A673 (cell line): ENCODE measurements at regions not wholly inside any gene's neighbourhood (a gene's known extent, or its start where the extent isn't known, plus 50 kb on each side); places are given as distances from the start of the nearest gene placed in this dataset.

ENCODE experiments used
- BruUV-seq: library from RNA; stranded (reverse); fragments of 400-500 nt; replicated peaks from 2 replicates; lab custom pipeline; 2021; lab: Mats Ljungman, UMichigan
- CTCF ChIA-PET: fragments of 300-600 bp; sonication (Branson Sonifier 250); formaldehyde crosslinking; loops from one replicate; lab custom pipeline; 2022; ENCODE audit warnings: antibody characterized with exemption; lab: Charles Lee
- POLR2A ChIA-PET: fragments of 300-600 bp; sonication (Branson Sonifier 250); formaldehyde crosslinking; loops from one replicate; lab custom pipeline; 2022; ENCODE audit warnings: antibody characterized with exemption; ENCODE audit not compliant: low non-redundant PET; lab: Charles Lee
- DNase-seq: peaks from one replicate; pipeline ENCODE4 v3.0.0-alpha.2; 2015; ENCODE audit warnings: low spot score
- H3K27ac ChIP-seq: fragments of 200-600 bp; sonication (generic); 2 replicates; pipeline ENCODE4 v1.5.1; 2016; ENCODE audit warnings: mixed run types, low read depth, mild to moderate bottlenecking, mixed read lengths, antibody characterized with exemption, low read length; ENCODE audit not compliant: poor library complexity, severe bottlenecking
- H3K27me3 ChIP-seq: fragments of 200-600 bp; sonication (generic); replicated peaks from 2 replicates; pipeline ENCODE4 v1.6.1; 2017; ENCODE audit warnings: mixed run types, low read depth, mild to moderate bottlenecking, mixed read lengths, antibody characterized with exemption, low read length; ENCODE audit not compliant: insufficient read depth, poor library complexity
- H3K36me3 ChIP-seq: fragments of 200-600 bp; sonication (generic); 2 replicates; pipeline ENCODE4 v1.6.1; 2016; ENCODE audit warnings: mixed run types, mild to moderate bottlenecking, mixed read lengths, antibody characterized with exemption, low read length; ENCODE audit not compliant: insufficient read depth, poor library complexity, severe bottlenecking
- H3K4me1 ChIP-seq: fragments of 200-600 bp; sonication (generic); 2 replicates; pipeline ENCODE4 v1.6.1; 2017; ENCODE audit warnings: mixed run types, mild to moderate bottlenecking, mixed read lengths, antibody characterized with exemption, low read length; ENCODE audit not compliant: insufficient read depth, poor library complexity, severe bottlenecking
- H3K4me3 ChIP-seq: fragments of 200-600 bp; sonication (generic); 2 replicates; pipeline ENCODE4 v1.5.1; 2016; ENCODE audit warnings: low read depth, mixed run types, mild to moderate bottlenecking, mixed read lengths, low read length; ENCODE audit not compliant: poor library complexity, severe bottlenecking
- H3K9me3 ChIP-seq: fragments of 200-600 bp; sonication (generic); 2 replicates; pipeline ENCODE4 v1.6.1; 2016; ENCODE audit warnings: mixed run types, low read depth, mild to moderate bottlenecking, mixed read lengths, antibody characterized with exemption, low read length; ENCODE audit not compliant: poor library complexity, severe bottlenecking
- EZH2 ChIP-seq: fragments of 200-600 bp; sonication (generic); IDR thresholded peaks from 2 replicates; pipeline ENCODE4 v1.6.1; 2017; ENCODE audit warnings: borderline replicate concordance, low read depth, mild to moderate bottlenecking, mixed read lengths, antibody characterized with exemption, low read length; ENCODE audit not compliant: poor library complexity, severe bottlenecking
- intact Hi-C: fragments of 100-400 bp; cut with micrococcal nuclease; formaldehyde crosslinking; loops from one replicate; pipeline ENCODE4 v1.10.0; 2022; ENCODE audit not compliant: unreplicated experiment
- TF ChIP-seq, protein P1 (sequence below): fragments of 300-800, 200-600 bp; sonication (generic); conservative IDR thresholded peaks from 2 replicates; pipeline ENCODE4 v1.5.1; 2017; ENCODE audit warnings: low read depth, mild to moderate bottlenecking, antibody characterized with exemption, low read length, moderate library complexity, mixed read lengths

DNA sequence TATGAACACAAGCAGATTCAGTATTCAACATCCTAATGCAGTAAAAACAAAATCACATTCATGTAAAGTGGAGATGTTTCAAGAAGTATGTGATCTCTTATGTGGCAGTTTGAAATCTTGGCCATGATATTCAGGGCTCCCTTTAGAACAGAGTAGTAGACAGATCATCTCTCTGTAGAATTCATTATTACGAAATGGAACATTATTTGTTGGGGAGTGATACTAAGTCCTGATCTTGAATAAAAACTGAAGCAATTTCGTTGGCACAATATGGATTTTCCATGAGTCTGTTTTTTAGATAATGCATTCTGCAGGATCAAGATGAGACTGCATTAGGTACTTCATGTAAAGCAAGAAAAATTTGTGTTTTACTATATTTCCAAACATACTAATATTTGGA is 264.4 kb upstream of the NRIP1 start:
- ChIA-PET CTCF (no interaction called here), POLR2A (no interaction called here)
- no peak for TF ChIP-seq EZH2
- TF ChIP-seq, protein P1, sequence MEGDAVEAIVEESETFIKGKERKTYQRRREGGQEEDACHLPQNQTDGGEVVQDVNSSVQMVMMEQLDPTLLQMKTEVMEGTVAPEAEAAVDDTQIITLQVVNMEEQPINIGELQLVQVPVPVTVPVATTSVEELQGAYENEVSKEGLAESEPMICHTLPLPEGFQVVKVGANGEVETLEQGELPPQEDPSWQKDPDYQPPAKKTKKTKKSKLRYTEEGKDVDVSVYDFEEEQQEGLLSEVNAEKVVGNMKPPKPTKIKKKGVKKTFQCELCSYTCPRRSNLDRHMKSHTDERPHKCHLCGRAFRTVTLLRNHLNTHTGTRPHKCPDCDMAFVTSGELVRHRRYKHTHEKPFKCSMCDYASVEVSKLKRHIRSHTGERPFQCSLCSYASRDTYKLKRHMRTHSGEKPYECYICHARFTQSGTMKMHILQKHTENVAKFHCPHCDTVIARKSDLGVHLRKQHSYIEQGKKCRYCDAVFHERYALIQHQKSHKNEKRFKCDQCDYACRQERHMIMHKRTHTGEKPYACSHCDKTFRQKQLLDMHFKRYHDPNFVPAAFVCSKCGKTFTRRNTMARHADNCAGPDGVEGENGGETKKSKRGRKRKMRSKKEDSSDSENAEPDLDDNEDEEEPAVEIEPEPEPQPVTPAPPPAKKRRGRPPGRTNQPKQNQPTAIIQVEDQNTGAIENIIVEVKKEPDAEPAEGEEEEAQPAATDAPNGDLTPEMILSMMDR, result no peak
- Histone ChIP-seq H3K4me3 (no peak overlapping the region), H3K36me3 (no peaks in the 10 kb centered on the region), H3K9me3 (no peaks in the 10 kb centered on the region), H3K4me1 (no peaks in the 10 kb centered on the region), H3K27me3 (no peaks in the 10 kb centered on the region), H3K27ac (no peak overlapping the region)
- no TSS peak for BruUV-seq
- intact Hi-C loops, result no loop called here
- no peak for DNase-seq

- TF ChIP-seq, protein P1, result no peak
- TF ChIP-seq EZH2, result no peak
- Histone ChIP-seq H3K27ac (no peak overlapping the region), H3K4me3 (no peak overlapping the region), H3K36me3 (no peaks in the 10 kb centered on the region), H3K9me3 (no peaks in the 10 kb centered on the region), H3K4me1 (no peaks in the 10 kb centered on the region), H3K27me3 (no peaks in the 10 kb centered on the region)
- CTCF ChIA-PET, result no interaction called here
- no TSS peak for BruUV-seq
- intact Hi-C loops, result no loop called here
- POLR2A ChIA-PET, result no interaction called here
- DNase-seq, result no peak
These were observed 266.1 kb upstream of the NRIP1 start for GRCh38 chr21:15330872-15331271.

- no peak for TF ChIP-seq EZH2
- TF ChIP-seq, protein P1, result no peak
- H3K36me3 ChIP-seq, result no peaks in the 10 kb centered on the region
- CTCF ChIA-PET, result no interaction called here
- H3K4me3 ChIP-seq, result no peak overlapping the region
- no peak overlapping the region for H3K27ac ChIP-seq
- H3K4me1 ChIP-seq, result no peaks in the 10 kb centered on the region
- no peaks in the 10 kb centered on the region for H3K27me3 ChIP-seq
- intact Hi-C loops, result no loop called here
- no TSS peak for BruUV-seq
- POLR2A ChIA-PET, result no interaction called here
- DNase-seq, result no peak
- H3K9me3 ChIP-seq, result no peaks in the 10 kb centered on the region
These were observed 267.8 kb upstream of the NRIP1 start for GRCh38 chr21:15332572-15332971.
